DND-41 (cell line): ENCODE measurements at regions not wholly inside any gene's neighbourhood (a gene's known extent, or its start where the extent isn't known, plus 50 kb on each side); places are given as distances from the start of the nearest gene placed in this dataset.

ENCODE experiments used
- ATAC-seq: fragments of 200-7000 bp; cut with Tn5 transposase; 3 replicates; pipeline ENCODE4 v1.9.1; 2021; ENCODE audit warnings: low read depth; ENCODE audit not compliant: insufficient read depth
- DNase-seq: peaks from one replicate; pipeline ENCODE4 v3.0.0-alpha.2; 2020
- H2AFZ ChIP-seq: 2 replicates; pipeline ENCODE4 v1.6.0; 2012; ENCODE audit warnings: low read depth, low read length
- H3K27ac ChIP-seq: 2 replicates; pipeline ENCODE4 v1.5.1; 2012; ENCODE audit warnings: low read length, inconsistent platforms
- H3K27me3 ChIP-seq: fragments of 200-600 bp; sonication (generic); 2 replicates; pipeline ENCODE4 v1.6.0; 2012; ENCODE audit warnings: low read length, mild to moderate bottlenecking, inconsistent platforms; ENCODE audit not compliant: insufficient read depth, poor library complexity
- H3K36me3 ChIP-seq: 2 replicates; pipeline ENCODE4 v1.5.1; 2012; ENCODE audit warnings: low read length, inconsistent platforms; ENCODE audit not compliant: insufficient read depth
- H3K4me1 ChIP-seq: 2 replicates; pipeline ENCODE4 v1.5.1; 2012; ENCODE audit warnings: mild to moderate bottlenecking, low read length; ENCODE audit not compliant: insufficient read depth
- H3K4me2 ChIP-seq: 2 replicates; pipeline ENCODE4 v1.6.0; 2012; ENCODE audit warnings: mild to moderate bottlenecking, moderate library complexity, low read length, inconsistent platforms; ENCODE audit not compliant: insufficient read depth
- H3K4me3 ChIP-seq, 2 experiments: fragments of 200-600 bp in 1 of 2; shearing (Covaris generic) in 1 of 2; 2 replicates each; pipeline ENCODE4 v1.5.1; 2012 to 2016; ENCODE audit warnings: inconsistent platforms in 2 of 2, low read length in 2 of 2, mild to moderate bottlenecking in 2 of 2, low read depth in 1 of 2, moderate library complexity in 1 of 2
- H3K79me2 ChIP-seq: 2 replicates; pipeline ENCODE4 v1.6.0; 2012; ENCODE audit warnings: low read length, inconsistent platforms; ENCODE audit not compliant: insufficient read depth
- H3K9ac ChIP-seq: 2 replicates; pipeline ENCODE4 v1.6.0; 2012; ENCODE audit warnings: low read depth, mild to moderate bottlenecking, inconsistent platforms, low read length, moderate library complexity
- H3K9me3 ChIP-seq: 2 replicates; pipeline ENCODE4 v1.5.1; 2012; ENCODE audit warnings: low read length, moderate library complexity, mild to moderate bottlenecking, inconsistent platforms; ENCODE audit not compliant: insufficient read depth, severe bottlenecking
- H4K20me1 ChIP-seq: 2 replicates; pipeline ENCODE4 v1.6.0; 2012; ENCODE audit warnings: low read length; ENCODE audit not compliant: insufficient read depth
- EZH2 ChIP-seq: IDR thresholded peaks from 3 replicates; pipeline ENCODE4 v1.6.1; 2012; ENCODE audit warnings: borderline replicate concordance, low read depth, mild to moderate bottlenecking, moderate library complexity, low read length, inconsistent platforms; ENCODE audit not compliant: severe bottlenecking
- TF ChIP-seq, protein P1 (sequence below): IDR thresholded peaks from 2 replicates; pipeline ENCODE4 v1.5.1; 2012; ENCODE audit warnings: borderline replicate concordance, low read length, moderate library complexity, mild to moderate bottlenecking; ENCODE audit not compliant: poor library complexity, severe bottlenecking; ENCODE audit errors: extremely low read depth

DNA sequence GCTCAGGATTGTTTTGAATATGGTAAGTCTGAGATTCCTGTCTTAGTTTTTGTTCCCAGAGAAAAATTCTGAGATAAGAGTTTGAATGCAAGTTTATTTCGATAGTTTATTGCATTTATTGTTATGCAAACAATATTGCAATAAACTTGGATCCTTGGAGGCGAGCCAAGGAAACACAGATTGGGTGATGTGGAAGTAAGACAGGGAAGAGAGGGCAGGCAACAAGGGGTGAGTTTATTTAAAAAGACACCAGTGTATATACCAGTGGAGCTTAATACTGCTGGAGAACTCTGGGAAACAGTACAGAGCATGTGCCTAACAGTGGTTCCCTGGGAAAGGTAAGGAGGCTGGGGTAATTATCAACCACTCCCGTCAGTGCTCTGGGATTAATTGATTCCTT is 87.5 kb upstream of the NEDD4L start:
- no peaks in the 10 kb centered on the region for H3K79me2 ChIP-seq
- ATAC-seq (no peak), DNase-seq (no peak)
- H3K4me3 ChIP-seq: no peak overlapping the region
- H3K4me1 ChIP-seq: no peaks in the 10 kb centered on the region
- H3K27me3 ChIP-seq: peaks cover 4% of the 10 kb centered on the region
- no peaks in the 10 kb centered on the region for H4K20me1 ChIP-seq
- H3K4me2 ChIP-seq: no peak overlapping the region
- no peaks in the 10 kb centered on the region for H3K9me3 ChIP-seq
- H3K9ac ChIP-seq: no peak overlapping the region
- TF ChIP-seq EZH2: no peak
- TF ChIP-seq, protein P1, sequence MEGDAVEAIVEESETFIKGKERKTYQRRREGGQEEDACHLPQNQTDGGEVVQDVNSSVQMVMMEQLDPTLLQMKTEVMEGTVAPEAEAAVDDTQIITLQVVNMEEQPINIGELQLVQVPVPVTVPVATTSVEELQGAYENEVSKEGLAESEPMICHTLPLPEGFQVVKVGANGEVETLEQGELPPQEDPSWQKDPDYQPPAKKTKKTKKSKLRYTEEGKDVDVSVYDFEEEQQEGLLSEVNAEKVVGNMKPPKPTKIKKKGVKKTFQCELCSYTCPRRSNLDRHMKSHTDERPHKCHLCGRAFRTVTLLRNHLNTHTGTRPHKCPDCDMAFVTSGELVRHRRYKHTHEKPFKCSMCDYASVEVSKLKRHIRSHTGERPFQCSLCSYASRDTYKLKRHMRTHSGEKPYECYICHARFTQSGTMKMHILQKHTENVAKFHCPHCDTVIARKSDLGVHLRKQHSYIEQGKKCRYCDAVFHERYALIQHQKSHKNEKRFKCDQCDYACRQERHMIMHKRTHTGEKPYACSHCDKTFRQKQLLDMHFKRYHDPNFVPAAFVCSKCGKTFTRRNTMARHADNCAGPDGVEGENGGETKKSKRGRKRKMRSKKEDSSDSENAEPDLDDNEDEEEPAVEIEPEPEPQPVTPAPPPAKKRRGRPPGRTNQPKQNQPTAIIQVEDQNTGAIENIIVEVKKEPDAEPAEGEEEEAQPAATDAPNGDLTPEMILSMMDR: no peak
- H3K36me3 ChIP-seq: no peaks in the 10 kb centered on the region
- H2AFZ ChIP-seq: no peak overlapping the region
- H3K27ac ChIP-seq: no peak overlapping the region

DNA sequence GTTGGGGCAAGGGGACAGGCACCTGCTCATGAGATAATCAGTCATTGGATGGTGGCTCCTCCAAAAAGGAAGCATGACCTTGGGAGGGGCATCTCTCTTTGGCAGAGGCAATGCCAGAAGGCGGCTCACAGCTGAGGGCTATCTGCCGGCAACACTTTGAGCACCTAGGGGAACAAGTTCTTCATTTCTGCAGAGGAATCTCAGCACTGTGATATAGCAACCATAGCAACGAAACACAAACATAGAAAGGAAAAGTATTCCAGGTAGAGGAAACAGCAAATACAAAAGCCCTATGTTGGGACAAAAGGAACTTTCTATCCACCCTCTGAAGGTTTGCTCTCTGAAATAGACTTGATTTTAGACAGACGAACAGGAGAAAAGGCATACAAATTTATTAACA is 89.1 kb upstream of the NEDD4L start:
- no peak overlapping the region for H3K9ac ChIP-seq
- H3K4me2 ChIP-seq: no peak overlapping the region
- ATAC-seq (no peak), DNase-seq (no peak)
- H3K27me3 ChIP-seq: peaks cover 4% of the 10 kb centered on the region
- no peak overlapping the region for H2AFZ ChIP-seq
- TF ChIP-seq, protein P1: no peak
- no peak for TF ChIP-seq EZH2
- H3K79me2 ChIP-seq: no peaks in the 10 kb centered on the region
- H3K4me1 ChIP-seq: no peaks in the 10 kb centered on the region
- no peak overlapping the region for H3K27ac ChIP-seq
- no peaks in the 10 kb centered on the region for H3K9me3 ChIP-seq
- no peak overlapping the region for H3K4me3 ChIP-seq
- no peaks in the 10 kb centered on the region for H3K36me3 ChIP-seq
- H4K20me1 ChIP-seq: no peaks in the 10 kb centered on the region

DNA sequence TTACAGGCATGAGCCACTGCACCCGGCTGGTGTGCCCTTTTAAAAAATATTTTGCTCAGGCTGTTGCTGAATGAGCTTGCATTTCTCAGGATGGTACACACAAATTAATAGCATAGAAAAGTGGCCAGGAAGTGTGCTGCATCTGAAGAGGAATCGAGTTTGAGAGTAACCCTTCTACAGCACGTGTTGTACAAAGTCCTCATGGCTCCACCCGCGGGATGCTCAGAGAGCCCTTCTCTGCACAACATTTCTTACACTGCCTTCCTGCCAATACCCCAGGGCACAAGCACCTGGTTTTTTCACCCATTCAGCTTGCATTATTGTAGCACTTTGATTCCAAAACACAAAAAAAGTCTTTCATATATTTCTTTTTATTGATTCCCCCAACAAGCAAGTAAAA is 90.1 kb upstream of the NEDD4L start:
- no peak overlapping the region for H3K9ac ChIP-seq
- H3K4me1 ChIP-seq: no peaks in the 10 kb centered on the region
- no peak overlapping the region for H2AFZ ChIP-seq
- DNase-seq (no peak), ATAC-seq (no peak)
- H3K9me3 ChIP-seq: no peaks in the 10 kb centered on the region
- H3K36me3 ChIP-seq: no peaks in the 10 kb centered on the region
- H3K27me3 ChIP-seq: peaks cover 4% of the 10 kb centered on the region
- H4K20me1 ChIP-seq: no peaks in the 10 kb centered on the region
- H3K4me2 ChIP-seq: no peak overlapping the region
- TF ChIP-seq, protein P1: no peak
- no peak for TF ChIP-seq EZH2
- H3K27ac ChIP-seq: no peak overlapping the region
- H3K79me2 ChIP-seq: no peaks in the 10 kb centered on the region
- H3K4me3 ChIP-seq: no peak overlapping the region

DNA sequence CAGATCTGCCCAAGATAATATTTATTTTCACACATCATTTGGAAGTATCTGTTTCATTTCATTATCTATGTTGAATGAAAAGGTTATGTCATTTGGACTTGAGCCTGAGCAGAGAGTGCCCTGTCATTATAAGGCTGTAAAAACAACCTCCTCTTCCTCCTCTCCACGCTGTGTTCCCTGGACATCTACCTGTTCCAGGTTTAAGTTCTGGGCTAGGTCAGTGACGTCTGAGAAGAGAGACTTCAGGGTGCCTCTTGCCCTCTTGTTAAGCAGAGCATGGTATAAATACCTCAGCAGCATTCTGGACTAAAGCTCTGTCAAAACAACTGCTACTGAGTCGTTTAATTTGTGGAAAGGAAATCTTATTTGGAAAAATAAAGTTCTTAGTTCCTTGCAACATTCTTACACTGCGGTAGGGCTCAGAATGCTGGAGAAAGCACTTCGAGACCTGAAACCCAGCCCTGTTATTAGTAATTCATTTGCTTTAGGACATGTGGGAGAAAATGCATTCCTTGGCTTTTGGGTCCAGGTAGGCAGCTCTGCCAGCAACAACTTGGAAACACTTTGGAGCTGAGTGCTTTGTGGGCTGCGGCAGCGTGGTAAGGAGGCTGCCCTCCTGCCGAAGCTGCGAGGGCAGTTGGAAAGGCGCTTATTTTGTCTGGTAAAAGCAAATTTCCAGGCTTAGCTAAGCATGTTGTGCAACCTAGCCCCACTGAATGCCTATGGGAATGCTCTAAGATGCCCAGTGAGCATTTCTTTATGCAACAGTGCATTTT is 91.8 kb upstream of the NEDD4L start:
- ATAC-seq (no peak), DNase-seq (no peak)
- no peak overlapping the region for H3K4me2 ChIP-seq
- peaks cover 4% of the 10 kb centered on the region for H3K27me3 ChIP-seq
- no peaks in the 10 kb centered on the region for H4K20me1 ChIP-seq
- no peaks in the 10 kb centered on the region for H3K36me3 ChIP-seq
- no peak for TF ChIP-seq EZH2
- TF ChIP-seq, protein P1: no peak
- H3K4me3 ChIP-seq: no peak overlapping the region
- H3K9ac ChIP-seq: no peak overlapping the region
- H3K4me1 ChIP-seq: no peaks in the 10 kb centered on the region
- H3K79me2 ChIP-seq: no peaks in the 10 kb centered on the region
- no peak overlapping the region for H3K27ac ChIP-seq
- no peak overlapping the region for H2AFZ ChIP-seq
- H3K9me3 ChIP-seq: no peaks in the 10 kb centered on the region
